GM20000 (cell line): ENCODE measurements at regions not wholly inside any gene's neighbourhood (a gene's known extent, or its start where the extent isn't known, plus 50 kb on each side); places are given as distances from the start of the nearest gene placed in this dataset.
A peak's percentile ranks its signal among the peaks of the same experiment; 100 is the strongest.

Experiments
- DNase-seq: peaks from one replicate; pipeline ENCODE4 v3.0.0; 2012; ENCODE audit warnings: low spot score
- CTCF ChIP-seq: IDR thresholded peaks from 2 replicates; pipeline ENCODE4 v1.5.1; 2012; ENCODE audit warnings: mild to moderate bottlenecking, control low read depth; ENCODE audit errors: extremely low read depth, missing control alignments

GRCh38 chr4:86441175-86441936, 81.5 kb upstream of the MAPK10 start:
- TF ChIP-seq CTCF: no peak
- peak; percentile 7 for DNase-seq

GRCh38 chr4:86442881-86443280, 83.0 kb upstream of the MAPK10 start:
- DNase-seq: no peak
- TF ChIP-seq CTCF: no peak

GRCh38 chr4:86443495-86443894, 83.6 kb upstream of the MAPK10 start:
- no peak for TF ChIP-seq CTCF
- no peak for DNase-seq

- no peak for TF ChIP-seq CTCF
- no peak for DNase-seq
Observed at GRCh38 chr4:86446996-86447395, 87.1 kb upstream of the MAPK10 start.

GRCh38 chr4:86448871-86449270, 89.0 kb upstream of the MAPK10 start:
- no peak for DNase-seq
- TF ChIP-seq CTCF: no peak

- DNase-seq: no peak
- no peak for TF ChIP-seq CTCF
Observed at GRCh38 chr4:86449746-86450588, 90.1 kb upstream of the MAPK10 start.

- TF ChIP-seq CTCF: no peak
- DNase-seq: no peak
Observed at GRCh38 chr4:86450861-86451260, 91.0 kb upstream of the MAPK10 start.
